OCI-LY7 (cell line): ENCODE measurements at regions not wholly inside any gene's neighbourhood (a gene's known extent, or its start where the extent isn't known, plus 50 kb on each side); places are given as distances from the start of the nearest gene placed in this dataset.
A peak's percentile ranks its signal among the peaks of the same experiment; 100 is the strongest.

Source experiments
- BruUV-seq: library from RNA; stranded (reverse); fragments of 400-500 nt; replicated peaks from 2 replicates; lab custom pipeline; 2021; lab: Mats Ljungman, UMichigan
- CTCF ChIA-PET: fragments of 300-600 bp; sonication (Branson Sonifier 250); formaldehyde crosslinking; loops from one replicate; lab custom pipeline; 2022; ENCODE audit warnings: antibody characterized with exemption; ENCODE audit not compliant: unreplicated experiment; lab: Charles Lee
- POLR2A ChIA-PET: fragments of 300-600 bp; sonication (Branson Sonifier 250); formaldehyde crosslinking; loops from one replicate; lab custom pipeline; 2022; ENCODE audit warnings: antibody characterized with exemption; lab: Charles Lee
- DNase-seq: peaks from one replicate; pipeline ENCODE4 v3.0.0-alpha.2; 2015; ENCODE audit warnings: low spot score
- H2AFZ ChIP-seq: fragments of 200-600 bp; sonication (generic), shearing (Covaris generic); 2 replicates; pipeline ENCODE4 v1.6.1; 2014; ENCODE audit warnings: mild to moderate bottlenecking, antibody characterized with exemption, low read length, moderate library complexity
- H3K27ac ChIP-seq: fragments of 200-600 bp; sonication (generic); 2 replicates; pipeline ENCODE4 v1.5.1; 2014; ENCODE audit warnings: mixed run types, low read depth, mild to moderate bottlenecking, moderate library complexity, low read length, inconsistent platforms; ENCODE audit not compliant: poor library complexity, severe bottlenecking
- H3K36me3 ChIP-seq: fragments of 200-600 bp; sonication (generic); 2 replicates; pipeline ENCODE4 v1.6.1; 2014; ENCODE audit warnings: mild to moderate bottlenecking, antibody characterized with exemption, low read length, moderate library complexity, mixed read lengths; ENCODE audit not compliant: insufficient read depth
- H3K4me1 ChIP-seq: fragments of 200-600 bp; sonication (generic); 2 replicates; pipeline ENCODE4 v1.5.1; 2014; ENCODE audit warnings: mild to moderate bottlenecking, low read length; ENCODE audit not compliant: insufficient read depth, poor library complexity, severe bottlenecking
- H3K4me2 ChIP-seq: fragments of 200-600 bp; sonication (generic); 2 replicates; pipeline ENCODE4 v1.6.1; 2014; ENCODE audit warnings: mild to moderate bottlenecking, low read length
- H3K4me3 ChIP-seq: fragments of 200-600 bp; sonication (generic); 2 replicates; pipeline ENCODE4 v1.5.1; 2014; ENCODE audit warnings: mild to moderate bottlenecking, low read depth, low read length; ENCODE audit not compliant: poor library complexity, severe bottlenecking
- H3K79me2 ChIP-seq: fragments of 200-600 bp; sonication (generic); 2 replicates; pipeline ENCODE4 v1.6.1; 2016; ENCODE audit warnings: low read depth, mild to moderate bottlenecking, low read length, moderate library complexity, mixed read lengths; ENCODE audit not compliant: insufficient read depth
- H3K9me2 ChIP-seq: fragments of 200-600 bp; sonication (generic); 2 replicates; pipeline ENCODE4 v1.6.1; 2016; ENCODE audit warnings: mild to moderate bottlenecking, low read length, mixed read lengths; ENCODE audit not compliant: insufficient read depth
- H3K9me3 ChIP-seq: fragments of 200-600 bp; sonication (generic); 2 replicates; pipeline ENCODE4 v1.6.1; 2014; ENCODE audit warnings: mild to moderate bottlenecking, mixed run types, low read length, mixed read lengths
- H4K20me1 ChIP-seq: fragments of 200-600 bp; sonication (generic); 2 replicates; pipeline ENCODE4 v1.6.1; 2014; ENCODE audit warnings: mild to moderate bottlenecking, antibody characterized with exemption, low read length, moderate library complexity, mixed read lengths; ENCODE audit not compliant: insufficient read depth
- CTCF ChIP-seq: fragments of 200-600 bp; sonication (generic); conservative IDR thresholded peaks from 2 replicates; pipeline ENCODE4 v1.5.1; 2014; ENCODE audit warnings: mild to moderate bottlenecking, antibody characterized with exemption, low read length, moderate library complexity, mixed read lengths
- EZH2phosphoT487 ChIP-seq: fragments of 200-600 bp; sonication (generic); IDR thresholded peaks from 2 replicates; pipeline ENCODE4 v1.6.1; 2018; ENCODE audit warnings: low read depth, borderline replicate concordance, mild to moderate bottlenecking, mixed run types, antibody characterized with exemption, low read length, moderate library complexity, mixed read lengths
- intact Hi-C: fragments of 100-400 bp; cut with micrococcal nuclease; formaldehyde crosslinking; loops from one replicate; pipeline ENCODE4 v1.10.0; 2022; ENCODE audit not compliant: unreplicated experiment

DNA sequence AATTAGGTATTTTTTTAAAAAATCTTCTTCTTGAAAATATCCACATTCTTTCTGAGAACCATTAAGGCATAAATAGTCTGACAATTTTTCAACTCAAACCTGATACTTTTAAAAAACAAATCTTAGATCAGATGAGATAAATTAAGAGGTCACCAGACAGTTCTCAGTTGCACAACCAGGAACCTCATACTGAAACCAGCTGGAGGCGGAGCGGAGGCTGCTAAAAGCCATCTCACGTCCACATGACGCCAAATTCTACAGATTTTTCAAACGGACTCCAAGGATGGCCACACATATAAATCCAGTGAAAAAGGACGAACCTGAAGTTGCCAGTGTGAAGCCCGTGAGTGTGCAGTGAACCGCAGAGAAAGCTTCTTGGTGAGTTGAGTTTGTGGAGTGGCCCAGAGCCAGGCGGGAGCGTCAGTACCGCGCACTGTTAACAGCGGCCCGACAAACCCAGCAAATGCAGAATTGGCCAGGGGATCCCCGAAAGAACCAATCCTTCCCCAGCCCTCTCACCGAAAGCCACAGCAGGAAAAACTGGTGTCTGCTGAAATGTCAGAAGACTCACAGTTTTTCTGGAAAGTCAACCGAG is 53.1 kb upstream of the BBS5 start:
- H3K9me2 ChIP-seq = no peaks in the 10 kb centered on the region
- H3K79me2 ChIP-seq = no peaks in the 10 kb centered on the region
- no TSS peak for BruUV-seq
- H3K4me2 ChIP-seq = no peak overlapping the region
- H3K4me3 ChIP-seq = no peak overlapping the region
- H3K4me1 ChIP-seq = no peaks in the 10 kb centered on the region
- no peak for DNase-seq
- no peak overlapping the region for H2AFZ ChIP-seq
- ChIA-PET CTCF (no interaction called here), POLR2A (no interaction called here)
- H3K9me3 ChIP-seq = no peaks in the 10 kb centered on the region
- TF ChIP-seq CTCF (no peak), EZH2phosphoT487 (no peak)
- H3K27ac ChIP-seq = no peak overlapping the region
- H4K20me1 ChIP-seq = no peaks in the 10 kb centered on the region
- H3K36me3 ChIP-seq = no peaks in the 10 kb centered on the region
- intact Hi-C loops = no loop called here

GRCh38 chr2:169422120-169422519 is 57.2 kb upstream of the BBS5 start:
- H3K79me2 ChIP-seq = no peaks in the 10 kb centered on the region
- H3K9me2 ChIP-seq = no peaks in the 10 kb centered on the region
- no peak overlapping the region for H3K4me3 ChIP-seq
- BruUV-seq = no TSS peak
- H3K36me3 ChIP-seq = no peaks in the 10 kb centered on the region
- no peaks in the 10 kb centered on the region for H3K4me1 ChIP-seq
- POLR2A ChIA-PET = interaction anchor here (0.5 kb wide), 1 partner anchor 453 kb away, joined by 4 read pairs; no protein-coding TSS in a partner anchor
- CTCF ChIA-PET = no interaction called here
- H3K9me3 ChIP-seq = no peaks in the 10 kb centered on the region
- intact Hi-C loops = no loop called here
- no peak overlapping the region for H3K27ac ChIP-seq
- H3K4me2 ChIP-seq = no peak overlapping the region
- DNase-seq = no peak
- H2AFZ ChIP-seq = no peak overlapping the region
- H4K20me1 ChIP-seq = no peaks in the 10 kb centered on the region
- TF ChIP-seq CTCF = no peak
- no peak for TF ChIP-seq EZH2phosphoT487

DNA sequence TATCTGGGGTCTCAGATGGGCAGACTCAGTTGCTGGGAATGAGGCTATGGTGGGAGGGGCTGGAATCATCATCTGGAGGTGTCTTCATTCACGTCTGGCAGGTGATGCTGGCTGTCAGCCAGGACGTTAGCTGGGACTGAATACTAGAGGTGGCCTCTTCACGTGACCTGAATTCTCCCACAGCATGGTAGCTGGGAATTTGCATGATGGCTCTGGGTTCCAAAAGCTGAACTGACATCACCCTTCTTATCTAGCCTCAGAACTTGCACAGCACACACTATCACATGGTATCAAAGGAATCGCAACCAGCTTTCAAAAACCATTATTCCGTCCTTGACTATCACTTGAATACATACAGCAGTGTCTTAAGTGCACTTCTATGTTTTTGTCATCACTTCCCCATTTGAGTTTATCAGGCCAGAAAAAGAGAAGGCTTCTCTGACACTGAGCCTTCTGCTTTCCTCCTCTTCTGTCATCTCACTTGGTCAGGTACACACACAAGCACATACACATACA is 53.0 kb upstream of the LRP2 start:
- no peak overlapping the region for H3K4me2 ChIP-seq
- H3K4me3 ChIP-seq = no peak overlapping the region
- intact Hi-C loops = no loop called here
- H3K4me1 ChIP-seq = no peaks in the 10 kb centered on the region
- POLR2A ChIA-PET = no interaction called here
- no peak overlapping the region for H2AFZ ChIP-seq
- H3K27ac ChIP-seq = no peak overlapping the region
- no peaks in the 10 kb centered on the region for H3K79me2 ChIP-seq
- no peaks in the 10 kb centered on the region for H3K36me3 ChIP-seq
- H4K20me1 ChIP-seq = no peaks in the 10 kb centered on the region
- no peaks in the 10 kb centered on the region for H3K9me3 ChIP-seq
- TF ChIP-seq CTCF (no peak), EZH2phosphoT487 (no peak)
- H3K9me2 ChIP-seq = no peaks in the 10 kb centered on the region
- CTCF ChIA-PET = no interaction called here
- BruUV-seq = no TSS peak
- peak; percentile 1 for DNase-seq
